Bronchial epithelial cell (primary cell): ENCODE measurements at regions not wholly inside any gene's neighbourhood (a gene's known extent, or its start where the extent isn't known, plus 50 kb on each side); places are given as distances from the start of the nearest gene placed in this dataset.
A peak's percentile ranks its signal among the peaks of the same experiment; 100 is the strongest.

Experiments used
- DNase-seq: peaks from one replicate; pipeline ENCODE4 v3.0.0-alpha.2; 2010; ENCODE audit warnings: low read depth
- FAIRE-seq: peaks from 2 replicates; lab custom pipeline; 2011; peaks lifted over from hg19 to GRCh38; lab: Jason Lieb, UNC
- H3K27me3 ChIP-seq: 2 replicates; pipeline ENCODE4 v1.5.1; 2011; ENCODE audit warnings: low read length; ENCODE audit not compliant: control insufficient read depth, insufficient read depth
- H3K36me3 ChIP-seq: 2 replicates; pipeline ENCODE4 v1.5.1; 2011; ENCODE audit warnings: low read length; ENCODE audit not compliant: control insufficient read depth, insufficient read depth
- H3K4me3 ChIP-seq: 2 replicates; pipeline ENCODE4 v1.5.1; 2011; ENCODE audit warnings: mild to moderate bottlenecking, low read depth, low read length, control low read depth
- TF ChIP-seq, protein P1 (sequence below): IDR thresholded peaks from 2 replicates; pipeline ENCODE4 v1.5.1; 2011; ENCODE audit warnings: mild to moderate bottlenecking, moderate library complexity, low read length, control low read depth, inconsistent platforms; ENCODE audit not compliant: insufficient read depth, severe bottlenecking

GRCh38 chr5:3883040-3883439, 287.4 kb downstream of the IRX1 start:
- no peak overlapping the region for H3K4me3 ChIP-seq
- no peak for FAIRE-seq
- H3K36me3 ChIP-seq = no peaks in the 10 kb centered on the region
- TF ChIP-seq, protein P1, sequence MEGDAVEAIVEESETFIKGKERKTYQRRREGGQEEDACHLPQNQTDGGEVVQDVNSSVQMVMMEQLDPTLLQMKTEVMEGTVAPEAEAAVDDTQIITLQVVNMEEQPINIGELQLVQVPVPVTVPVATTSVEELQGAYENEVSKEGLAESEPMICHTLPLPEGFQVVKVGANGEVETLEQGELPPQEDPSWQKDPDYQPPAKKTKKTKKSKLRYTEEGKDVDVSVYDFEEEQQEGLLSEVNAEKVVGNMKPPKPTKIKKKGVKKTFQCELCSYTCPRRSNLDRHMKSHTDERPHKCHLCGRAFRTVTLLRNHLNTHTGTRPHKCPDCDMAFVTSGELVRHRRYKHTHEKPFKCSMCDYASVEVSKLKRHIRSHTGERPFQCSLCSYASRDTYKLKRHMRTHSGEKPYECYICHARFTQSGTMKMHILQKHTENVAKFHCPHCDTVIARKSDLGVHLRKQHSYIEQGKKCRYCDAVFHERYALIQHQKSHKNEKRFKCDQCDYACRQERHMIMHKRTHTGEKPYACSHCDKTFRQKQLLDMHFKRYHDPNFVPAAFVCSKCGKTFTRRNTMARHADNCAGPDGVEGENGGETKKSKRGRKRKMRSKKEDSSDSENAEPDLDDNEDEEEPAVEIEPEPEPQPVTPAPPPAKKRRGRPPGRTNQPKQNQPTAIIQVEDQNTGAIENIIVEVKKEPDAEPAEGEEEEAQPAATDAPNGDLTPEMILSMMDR = no peak
- DNase-seq = no peak
- no peaks in the 10 kb centered on the region for H3K27me3 ChIP-seq

GRCh38 chr5:3886524-3887451, 291.2 kb downstream of the IRX1 start:
- Histone ChIP-seq H3K36me3 (no peaks in the 10 kb centered on the region), H3K4me3 (no peak overlapping the region), H3K27me3 (no peaks in the 10 kb centered on the region)
- FAIRE-seq = no peak
- peak; percentile 15 for DNase-seq
- TF ChIP-seq, protein P1 = no peak

DNA sequence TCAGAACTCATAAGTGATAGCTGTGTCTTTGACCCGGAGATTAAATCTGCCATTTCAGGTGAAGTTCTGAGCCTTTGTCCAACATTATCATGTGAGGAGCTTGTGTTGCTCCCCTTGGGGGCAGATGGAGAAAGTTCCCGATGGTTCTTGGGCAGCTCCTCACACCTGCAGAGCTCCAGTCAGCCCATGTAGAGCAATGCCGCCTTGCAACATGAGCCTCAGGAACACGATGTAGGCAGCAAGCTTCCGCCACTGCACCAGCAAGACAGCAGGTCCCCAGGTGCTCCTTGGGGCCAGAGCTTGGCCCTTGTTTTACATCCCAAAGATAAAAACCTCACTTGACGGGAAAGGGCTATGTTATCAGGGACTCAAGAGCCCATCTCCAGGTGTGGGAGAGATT, 292.7 kb downstream of the IRX1 start:
- Histone ChIP-seq H3K36me3 (no peaks in the 10 kb centered on the region), H3K27me3 (no peaks in the 10 kb centered on the region), H3K4me3 (no peak overlapping the region)
- FAIRE-seq = no peak
- TF ChIP-seq, protein P1 = no peak
- no peak for DNase-seq

GRCh38 chr5:3889412-3890142, 293.9 kb downstream of the IRX1 start:
- Histone ChIP-seq H3K36me3 (no peaks in the 10 kb centered on the region), H3K4me3 (no peak overlapping the region), H3K27me3 (no peaks in the 10 kb centered on the region)
- FAIRE-seq (no peak), DNase-seq (no peak)
- TF ChIP-seq, protein P1 = no peak

- TF ChIP-seq, protein P1 = no peak
- no peak overlapping the region for H3K4me3 ChIP-seq
- no peak for FAIRE-seq
Measured at GRCh38 chr5:3891113-3891512, 295.5 kb downstream of the IRX1 start.

More at GRCh38 chr5:3891113-3891512, 295.5 kb downstream of the IRX1 start:
- no peaks in the 10 kb centered on the region for H3K27me3 ChIP-seq
- no peak for DNase-seq
- no peaks in the 10 kb centered on the region for H3K36me3 ChIP-seq
